ENCODE measurements at regions not wholly inside any gene's neighbourhood (a gene's known extent, or its start where the extent isn't known, plus 50 kb on each side); places are given as distances from the start of the nearest gene placed in this dataset.

- H3K36me3 Mint-ChIP-seq = no peaks in the 10 kb centered on the region
- H3K27me3 Mint-ChIP-seq = peaks cover 3% of the 10 kb centered on the region
- H3K9me3 Mint-ChIP-seq = no peaks in the 10 kb centered on the region
- no peak overlapping the region for H3K27ac Mint-ChIP-seq
- DNase-seq (ENCODE audit: extremely low spot score, unreplicated experiment) = no peak
- H3K4me3 Mint-ChIP-seq = no peak overlapping the region
- no peak for TF ChIP-seq CTCF (conservative IDR thresholded peaks at IDR 0.05)
- no peaks in the 10 kb centered on the region for H3K4me1 Mint-ChIP-seq (ENCODE audit: unreplicated experiment)
Measured at GRCh38 chr2:156864753-156865152, 392.8 kb upstream of the GALNT5 start.

GRCh38 chr2:156867201-156867600 lies 390.3 kb upstream of the GALNT5 start:
- DNase-seq (ENCODE audit: extremely low spot score, unreplicated experiment) = no peak
- Mint-ChIP-seq H3K9me3 (no peaks in the 10 kb centered on the region), H3K4me3 (no peak overlapping the region), H3K36me3 (no peaks in the 10 kb centered on the region), H3K27ac (no peak overlapping the region), H3K4me1 (ENCODE audit: unreplicated experiment) (no peaks in the 10 kb centered on the region), H3K27me3 (peaks cover 3% of the 10 kb centered on the region)
- TF ChIP-seq CTCF (conservative IDR thresholded peaks at IDR 0.05) = no peak

- Mint-ChIP-seq H3K4me1 (ENCODE audit: unreplicated experiment) (no peaks in the 10 kb centered on the region), H3K4me3 (no peak overlapping the region), H3K9me3 (no peaks in the 10 kb centered on the region), H3K27ac (no peak overlapping the region), H3K27me3 (peaks cover 12% of the 10 kb centered on the region), H3K36me3 (no peaks in the 10 kb centered on the region)
- DNase-seq (ENCODE audit: extremely low spot score, unreplicated experiment) = no peak
- TF ChIP-seq CTCF (conservative IDR thresholded peaks at IDR 0.05) = no peak
Measured at GRCh38 chr2:156874707-156875106, 382.8 kb upstream of the GALNT5 start.

- no peak for TF ChIP-seq CTCF (conservative IDR thresholded peaks at IDR 0.05)
- Mint-ChIP-seq H3K36me3 (no peaks in the 10 kb centered on the region), H3K9me3 (no peaks in the 10 kb centered on the region), H3K4me3 (no peak overlapping the region), H3K4me1 (ENCODE audit: unreplicated experiment) (no peaks in the 10 kb centered on the region), H3K27ac (no peak overlapping the region), H3K27me3 (peaks cover 10% of the 10 kb centered on the region)
- DNase-seq (ENCODE audit: extremely low spot score, unreplicated experiment) = no peak
Measured at GRCh38 chr2:156883804-156884203, 373.7 kb upstream of the GALNT5 start.

- no peak for TF ChIP-seq CTCF (conservative IDR thresholded peaks at IDR 0.05)
- peaks cover 10% of the 10 kb centered on the region for H3K27me3 Mint-ChIP-seq
- no peak overlapping the region for H3K4me3 Mint-ChIP-seq
- no peak overlapping the region for H3K27ac Mint-ChIP-seq
- no peaks in the 10 kb centered on the region for H3K36me3 Mint-ChIP-seq
- H3K4me1 Mint-ChIP-seq (ENCODE audit: unreplicated experiment) = no peaks in the 10 kb centered on the region
- H3K9me3 Mint-ChIP-seq = no peaks in the 10 kb centered on the region
- no peak for DNase-seq (ENCODE audit: extremely low spot score, unreplicated experiment)
Measured at GRCh38 chr2:156884216-156884615, 373.3 kb upstream of the GALNT5 start.

GRCh38 chr2:156890529-156891148 lies 366.9 kb upstream of the GALNT5 start:
- Mint-ChIP-seq H3K27me3 (peaks cover 4% of the 10 kb centered on the region), H3K27ac (no peak overlapping the region), H3K9me3 (no peaks in the 10 kb centered on the region), H3K4me3 (no peak overlapping the region), H3K4me1 (ENCODE audit: unreplicated experiment) (peaks cover 4% of the 10 kb centered on the region), H3K36me3 (no peaks in the 10 kb centered on the region)
- no peak for DNase-seq (ENCODE audit: extremely low spot score, unreplicated experiment)
- TF ChIP-seq CTCF (conservative IDR thresholded peaks at IDR 0.05) = peak; percentile 31
